Kidney glomerular epithelial cell (primary cell): ENCODE measurements at regions not wholly inside any gene's neighbourhood (a gene's known extent, or its start where the extent isn't known, plus 50 kb on each side); places are given as distances from the start of the nearest gene placed in this dataset.
A peak's percentile ranks its signal among the peaks of the same experiment; 100 is the strongest.
"Not testable (repeated sequence)": the region's sequence is repeated elsewhere in the genome, so short reads cannot be mapped to it uniquely, and the experiment has no call there.

Experiments used
- DNase-seq: peaks from one replicate; lab custom pipeline; 2025; lab: John Stamatoyannopoulos, UW

GRCh38 chr19:28319918-28320317 lies 893.0 kb downstream of the UQCRFS1 start:
- DNase-seq: no peak

GRCh38 chr19:28319227-28319626 lies 893.7 kb downstream of the UQCRFS1 start:
- DNase-seq: no peak

DNA sequence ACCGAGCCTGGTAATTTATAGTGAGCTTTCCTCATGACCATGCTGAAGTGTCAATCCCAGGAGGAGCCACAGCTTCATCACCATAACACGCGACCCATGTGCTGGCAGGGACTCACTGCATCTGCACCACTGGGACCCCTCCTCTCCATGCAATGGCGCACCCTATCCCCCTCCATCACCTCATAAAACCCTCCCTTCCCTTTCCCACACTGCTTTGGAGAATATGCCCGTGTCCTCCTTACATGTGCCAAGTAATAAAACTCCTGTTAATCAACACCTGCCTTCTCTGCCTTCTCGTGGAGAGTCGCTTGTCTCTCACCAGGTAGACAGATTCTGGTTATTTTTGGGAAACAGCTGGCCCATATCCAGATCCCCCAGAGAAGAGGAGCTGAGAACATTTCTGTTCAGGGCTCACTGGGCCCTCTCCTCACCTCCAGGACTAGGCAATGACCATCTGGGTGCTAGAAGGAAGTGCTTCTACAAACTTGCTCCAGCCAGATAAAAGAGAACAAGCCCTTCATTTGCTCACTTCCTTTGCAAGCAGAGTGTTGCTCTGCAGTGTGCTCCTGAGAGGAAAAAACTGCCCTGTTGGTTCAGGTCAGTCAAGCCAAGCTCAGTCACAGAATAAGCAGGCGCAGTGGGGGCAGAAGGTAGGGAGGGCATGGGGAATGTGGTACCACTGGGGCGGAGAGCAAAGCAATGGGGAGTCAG lies 894.3 kb downstream of the UQCRFS1 start:
- DNase-seq: no peak

- no peak for DNase-seq
Observed at GRCh38 chr19:28316464-28316863, 896.5 kb downstream of the UQCRFS1 start.

- no peak for DNase-seq
Observed at GRCh38 chr19:28314756-28315155, 898.2 kb downstream of the UQCRFS1 start.

- DNase-seq: no peak
Observed at GRCh38 chr19:28314287-28314686, 898.7 kb downstream of the UQCRFS1 start.

GRCh38 chr19:28313633-28314032 lies 899.3 kb downstream of the UQCRFS1 start:
- DNase-seq: peak; percentile 90

GRCh38 chr19:28312269-28312668 lies 900.7 kb downstream of the UQCRFS1 start:
- DNase-seq: no peak

GRCh38 chr19:28310829-28311228 lies 902.1 kb downstream of the UQCRFS1 start:
- DNase-seq: not testable (repeated sequence)

GRCh38 chr19:28309070-28309469 lies 903.9 kb downstream of the UQCRFS1 start:
- DNase-seq: no peak

DNA sequence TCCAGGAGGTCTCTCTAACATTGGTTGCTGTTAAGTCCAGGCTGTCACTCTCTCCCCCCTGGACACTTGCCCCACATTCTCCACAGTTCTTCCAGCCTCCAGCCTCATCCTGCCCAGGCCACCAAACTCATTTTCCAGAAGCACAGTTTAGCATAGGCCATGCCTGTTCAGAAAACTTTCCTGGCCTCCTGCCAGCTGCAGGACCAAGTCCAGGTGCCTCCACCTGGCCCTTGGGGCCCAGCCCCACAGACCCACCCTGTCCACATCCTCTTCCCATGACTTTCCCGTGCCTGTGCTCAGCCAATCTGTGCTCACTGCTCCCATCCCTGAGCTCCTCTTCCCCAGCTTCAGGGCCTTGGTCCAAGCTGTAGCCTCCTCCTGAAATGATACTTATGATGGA lies 905.0 kb downstream of the UQCRFS1 start:
- DNase-seq: no peak

- DNase-seq: no peak
Observed at GRCh38 chr19:28307487-28307886, 905.5 kb downstream of the UQCRFS1 start.

DNA sequence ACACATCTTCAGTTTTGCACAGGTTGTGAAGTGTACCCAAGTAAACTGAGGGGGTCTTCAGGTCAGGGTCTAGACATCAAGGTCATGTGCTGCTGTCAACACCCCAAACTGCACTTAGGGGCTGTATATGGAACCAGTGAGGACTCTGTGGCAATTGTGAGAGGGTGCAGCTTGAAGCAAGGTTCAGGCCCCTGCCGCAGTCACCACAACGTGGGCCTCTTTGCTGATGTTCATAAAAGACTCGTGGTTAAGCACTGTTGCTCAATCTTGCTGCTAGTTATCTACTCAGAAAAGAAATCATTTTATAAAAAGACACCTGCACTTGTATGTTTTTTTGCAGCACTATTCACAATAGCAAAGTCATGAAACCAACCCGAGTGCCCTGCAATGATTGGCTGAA lies 907.4 kb downstream of the UQCRFS1 start:
- DNase-seq: no peak

- DNase-seq: no peak
Observed at GRCh38 chr19:28303502-28303901, 909.4 kb downstream of the UQCRFS1 start.

GRCh38 chr19:28301961-28302360 lies 911.0 kb downstream of the UQCRFS1 start:
- DNase-seq: no peak

GRCh38 chr19:28301463-28301862 lies 911.5 kb downstream of the UQCRFS1 start:
- DNase-seq: no peak

- DNase-seq: no peak
Observed at GRCh38 chr19:28299649-28300048, 913.3 kb downstream of the UQCRFS1 start.

DNA sequence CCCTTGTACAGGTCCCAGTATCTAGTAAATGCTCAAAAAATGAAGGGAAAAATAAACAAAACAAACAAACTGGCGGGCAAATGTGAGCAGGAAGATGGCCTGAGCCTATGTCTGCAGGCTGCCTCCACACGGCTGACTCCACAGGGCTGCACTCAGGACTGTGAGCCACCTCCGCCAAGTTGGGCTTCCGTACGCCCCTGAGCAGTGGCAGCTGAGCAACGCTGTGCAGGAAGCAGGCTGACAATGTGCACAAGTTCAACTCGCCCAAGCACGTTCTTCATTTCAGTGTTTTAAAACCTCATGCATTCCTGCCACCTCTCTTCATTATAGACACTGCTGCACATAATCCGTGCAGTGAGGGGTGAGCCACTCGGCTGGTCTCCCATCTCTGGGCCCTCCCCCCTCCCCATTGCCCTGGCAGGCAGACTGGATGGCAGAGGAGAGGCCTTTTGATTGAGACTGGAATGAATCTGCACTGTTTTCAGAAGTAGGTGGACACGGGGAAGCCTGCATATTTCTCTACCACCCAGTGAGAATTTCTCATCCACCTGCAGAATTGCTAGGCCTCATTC lies 915.3 kb downstream of the UQCRFS1 start:
- DNase-seq: no peak

DNA sequence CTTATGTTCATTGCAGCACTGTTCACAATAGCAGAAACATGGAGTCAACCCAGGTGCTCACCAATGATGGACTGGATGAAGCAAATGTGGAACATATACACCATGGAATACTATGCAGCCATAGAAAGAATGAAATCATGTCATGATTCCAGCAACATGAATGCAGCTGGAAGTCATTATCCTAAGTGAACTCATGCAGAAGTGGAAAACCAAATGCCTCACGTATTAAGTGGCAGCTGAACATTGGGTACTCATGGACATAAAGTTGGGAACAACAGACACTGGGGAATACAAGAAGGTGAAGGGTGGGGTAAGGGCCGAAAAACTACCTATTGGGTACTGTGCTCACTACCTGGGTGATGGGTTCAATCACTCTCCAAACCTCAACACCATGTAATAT lies 915.9 kb downstream of the UQCRFS1 start:
- DNase-seq: no peak

DNA sequence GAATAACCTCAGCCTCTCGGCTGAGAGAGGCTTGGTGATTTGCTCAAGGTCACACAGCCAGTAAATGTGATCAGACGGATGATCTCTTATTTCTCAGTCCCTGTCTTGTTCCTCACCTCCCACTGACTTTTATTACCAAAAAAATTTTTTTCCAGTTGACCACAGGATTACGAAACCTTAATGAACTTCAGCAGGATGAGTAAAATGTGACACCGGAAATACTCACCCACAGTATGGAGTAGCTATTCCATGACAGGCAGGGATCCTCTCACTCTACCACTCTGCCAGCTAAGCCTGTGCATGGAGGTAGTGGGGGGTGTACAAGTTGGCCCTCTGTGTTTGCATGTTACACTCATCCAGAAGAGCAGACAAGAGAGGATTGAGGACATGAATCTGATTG lies 916.4 kb downstream of the UQCRFS1 start:
- no peak for DNase-seq

GRCh38 chr19:28294975-28295374 lies 918.0 kb downstream of the UQCRFS1 start:
- DNase-seq: not testable (repeated sequence)

- peak; percentile 11 for DNase-seq
Observed at GRCh38 chr19:28294395-28294794, 918.6 kb downstream of the UQCRFS1 start.

DNA sequence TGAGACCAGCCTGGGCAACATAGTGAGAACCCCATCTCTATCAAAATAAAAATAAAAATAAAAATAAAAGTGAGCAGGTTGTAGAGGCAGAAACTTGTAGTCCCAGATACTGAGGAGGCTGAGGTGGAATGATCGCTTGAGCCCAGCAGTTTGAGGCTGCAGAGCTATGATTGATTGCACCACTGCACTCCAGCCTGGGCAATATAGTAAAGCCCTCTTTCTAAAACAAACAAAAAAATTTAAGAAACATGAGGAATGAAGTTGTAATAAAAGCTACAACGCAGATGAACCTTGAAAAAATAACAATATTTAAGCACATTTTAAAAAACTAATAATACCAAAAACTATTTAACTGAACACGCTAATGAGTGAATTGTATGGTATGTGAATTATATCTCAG lies 919.3 kb downstream of the UQCRFS1 start:
- no peak for DNase-seq
